ENCODE measurements at regions not wholly inside any gene's neighbourhood (a gene's known extent, or its start where the extent isn't known, plus 50 kb on each side); places are given as distances from the start of the nearest gene placed in this dataset.
"Not testable (repeated sequence)": the region's sequence is repeated elsewhere in the genome, so short reads cannot be mapped to it uniquely, and the experiment has no call there.

DNA sequence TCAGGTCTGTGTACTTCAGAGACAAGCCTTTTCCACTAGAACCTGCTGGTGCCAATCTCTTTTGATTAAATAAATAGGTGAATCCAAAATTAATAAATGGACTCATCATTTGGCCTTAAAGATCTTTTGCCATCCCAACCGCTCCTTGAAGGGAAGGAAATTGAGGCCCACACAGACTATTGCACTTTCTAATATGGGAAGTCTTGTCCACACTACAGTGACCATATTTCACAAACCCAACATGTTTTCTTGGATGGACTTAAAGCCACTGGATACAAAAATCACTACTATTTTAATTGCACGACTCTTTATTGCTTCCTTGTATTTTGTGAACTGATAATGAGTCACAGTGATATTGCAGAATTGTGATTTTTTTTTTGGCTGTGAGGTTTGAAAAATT is 135.0 kb downstream of the DIRAS2 start:
- DNase-seq: no peak

GRCh38 chr9:90508940-90509339 is 133.7 kb downstream of the DIRAS2 start:
- no peak for DNase-seq

DNA sequence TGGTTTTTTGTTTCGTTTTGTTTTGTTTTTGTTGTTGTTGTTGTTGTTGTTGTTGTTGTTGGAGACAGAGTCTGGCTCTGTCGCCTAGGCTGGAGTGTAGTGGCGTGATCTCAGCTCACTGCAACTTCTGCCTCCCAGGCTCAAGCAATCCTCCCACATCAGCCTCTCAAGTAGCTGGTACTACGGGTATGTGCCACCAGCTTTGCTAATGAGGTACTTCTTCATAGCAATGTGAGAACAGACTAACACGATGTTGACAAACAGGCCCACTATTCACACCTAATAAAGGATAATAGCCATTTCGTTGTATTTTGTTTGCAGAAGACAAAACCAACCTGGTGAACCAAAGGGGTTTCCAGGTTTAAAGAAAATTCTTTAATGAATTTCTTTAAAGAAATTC is 130.9 kb downstream of the DIRAS2 start:
- DNase-seq: no peak

GRCh38 chr9:90514877-90515276 is 127.7 kb downstream of the DIRAS2 start:
- peak; percentile 14 for DNase-seq

GRCh38 chr9:90515510-90515909 is 127.1 kb downstream of the DIRAS2 start:
- DNase-seq: peak; percentile 93

DNA sequence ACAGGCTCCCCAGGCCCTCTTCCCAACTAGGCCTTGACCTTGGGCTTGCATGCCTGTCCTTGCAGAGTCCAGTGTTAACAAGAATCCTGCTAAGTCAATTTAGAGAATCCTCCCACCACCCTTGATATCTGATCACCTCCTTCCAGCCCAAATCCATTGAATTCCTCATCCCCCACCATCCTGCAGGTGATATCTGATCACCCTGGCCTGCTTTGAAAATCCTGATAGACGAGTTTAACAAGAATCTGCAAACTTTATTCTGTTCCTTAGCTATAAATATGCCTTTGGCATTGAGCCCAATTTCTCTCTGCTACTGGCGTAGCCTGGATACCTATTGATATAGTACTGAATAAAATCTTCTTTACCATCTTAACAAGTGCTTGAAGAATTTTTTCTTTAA is 125.5 kb downstream of the DIRAS2 start:
- DNase-seq: no peak

DNA sequence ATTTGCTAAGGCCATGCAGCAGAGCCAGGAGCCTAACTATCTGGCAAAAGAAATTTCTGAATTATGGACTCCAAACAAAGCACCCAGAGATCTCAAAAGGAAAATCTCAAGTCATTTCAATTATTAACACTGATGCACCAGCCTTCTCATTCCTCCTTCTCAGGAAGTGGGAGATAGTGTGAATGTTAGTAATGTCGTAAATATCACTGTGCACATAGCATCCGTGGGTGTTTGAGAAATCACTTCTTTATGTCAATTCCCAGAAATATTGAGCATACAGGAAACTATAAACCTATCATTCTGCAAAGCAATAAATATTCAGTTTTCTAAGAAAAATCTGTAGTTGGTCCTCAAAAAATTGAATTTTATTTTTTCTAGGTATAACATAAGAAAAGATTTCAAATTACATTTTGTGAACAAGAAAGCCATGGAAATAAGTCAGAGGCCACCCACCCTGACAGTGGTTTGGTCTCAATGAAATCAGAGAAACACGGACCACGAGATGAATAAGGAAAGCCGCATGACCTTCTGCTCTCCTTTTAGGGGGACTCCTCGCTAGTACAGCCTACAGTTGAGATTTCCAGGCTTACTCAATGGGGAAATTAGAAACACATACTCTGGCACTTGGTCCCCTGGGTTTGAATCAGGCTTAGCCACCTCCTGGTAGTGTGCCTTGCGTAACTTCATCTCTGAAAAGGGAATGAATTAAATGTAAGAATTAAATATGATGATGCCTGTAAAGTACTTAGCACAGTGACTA is 120.6 kb downstream of the DIRAS2 start:
- DNase-seq: peak; percentile 88

DNA sequence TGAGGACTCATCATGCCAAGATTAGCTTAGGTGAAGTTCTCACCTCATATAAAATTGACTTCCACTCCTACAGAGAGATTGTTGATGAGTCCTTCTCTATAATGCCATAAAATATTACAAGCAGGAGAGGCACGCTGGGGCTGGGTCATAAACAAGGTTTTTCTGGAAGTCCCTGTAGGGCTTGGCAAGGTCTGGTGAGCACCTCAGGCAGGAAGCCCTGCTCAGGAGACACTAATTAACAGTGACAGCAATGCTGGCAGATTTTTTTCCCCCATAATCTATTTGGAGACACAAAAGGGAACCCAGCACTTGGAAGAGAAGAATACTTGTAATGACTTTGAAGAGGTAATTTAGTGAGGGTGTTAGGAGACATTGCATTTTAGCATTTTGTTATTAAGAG is 118.7 kb downstream of the DIRAS2 start:
- DNase-seq: no peak

GRCh38 chr9:90526386-90526785 is 116.2 kb downstream of the DIRAS2 start:
- no peak for DNase-seq

GRCh38 chr9:90536094-90536493 is 106.5 kb downstream of the DIRAS2 start:
- DNase-seq: not testable (repeated sequence)

DNA sequence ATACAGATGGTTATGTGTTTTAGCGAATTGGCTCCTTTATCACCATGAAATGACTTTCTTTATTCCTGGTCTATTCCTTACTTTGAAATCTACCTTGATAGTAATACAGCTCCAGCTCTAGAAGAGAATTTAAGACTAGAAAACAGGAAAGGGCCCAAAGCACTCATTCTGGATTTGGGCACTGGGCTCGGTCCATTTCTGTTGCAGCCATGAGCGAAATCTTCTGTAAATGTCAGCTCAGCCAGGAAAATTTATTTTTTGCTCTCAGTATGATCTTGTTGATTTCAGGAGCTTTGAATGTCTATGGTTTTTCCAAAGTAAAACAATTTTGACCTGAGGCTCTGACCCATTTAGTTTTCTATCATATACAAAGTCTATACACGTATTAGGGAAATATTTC is 104.1 kb downstream of the DIRAS2 start:
- no peak for DNase-seq

DNA sequence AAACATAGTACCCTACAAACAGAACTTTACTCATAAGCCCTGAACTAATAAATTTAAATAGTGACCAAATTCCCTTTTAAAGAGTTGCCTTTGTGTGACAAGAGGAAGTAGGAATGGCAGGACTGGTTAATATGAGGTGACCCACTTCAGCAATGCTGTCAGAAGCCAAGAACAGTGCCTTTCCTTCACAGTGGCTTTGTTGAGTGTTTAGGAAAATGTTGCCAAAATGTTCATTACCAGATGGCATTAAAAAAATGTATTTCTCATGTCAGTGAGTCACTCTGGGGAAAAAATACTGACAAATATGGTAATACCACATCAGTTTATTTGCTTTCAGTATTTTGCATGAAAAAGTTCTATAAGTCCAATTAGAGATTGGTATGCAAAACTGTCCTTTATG is 103.3 kb downstream of the DIRAS2 start:
- DNase-seq: no peak

GRCh38 chr9:90540734-90541133 is 101.9 kb downstream of the DIRAS2 start:
- no peak for DNase-seq

GRCh38 chr9:90544488-90544887 is 98.1 kb downstream of the DIRAS2 start:
- DNase-seq: no peak

- DNase-seq: peak; percentile 10
Observed at GRCh38 chr9:90546200-90546599, 96.4 kb downstream of the DIRAS2 start.

- DNase-seq: peak; percentile 9
Observed at GRCh38 chr9:90547896-90548295, 94.7 kb downstream of the DIRAS2 start.

DNA sequence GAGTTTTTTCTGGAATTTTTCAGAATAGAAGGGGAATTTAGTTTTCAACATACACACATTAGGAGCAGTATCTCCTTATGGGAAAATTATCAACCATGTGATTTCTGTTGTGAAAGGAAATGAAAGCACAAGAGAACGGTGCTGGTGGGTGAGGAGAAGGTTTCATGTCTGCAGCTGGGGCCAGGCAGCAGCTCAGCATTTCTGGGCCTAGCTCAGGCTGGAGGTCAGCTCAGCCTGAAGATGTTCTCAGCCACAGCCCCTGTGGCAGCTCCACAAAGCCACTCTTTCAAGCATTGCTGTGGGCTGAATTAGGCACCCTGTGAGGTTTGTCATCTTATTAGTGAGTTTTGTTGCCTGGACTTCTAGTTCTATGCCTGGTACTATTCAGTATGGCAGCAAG is 90.3 kb downstream of the DIRAS2 start:
- no peak for DNase-seq

GRCh38 chr9:90555351-90556057 is 87.1 kb downstream of the DIRAS2 start:
- no peak for DNase-seq

DNA sequence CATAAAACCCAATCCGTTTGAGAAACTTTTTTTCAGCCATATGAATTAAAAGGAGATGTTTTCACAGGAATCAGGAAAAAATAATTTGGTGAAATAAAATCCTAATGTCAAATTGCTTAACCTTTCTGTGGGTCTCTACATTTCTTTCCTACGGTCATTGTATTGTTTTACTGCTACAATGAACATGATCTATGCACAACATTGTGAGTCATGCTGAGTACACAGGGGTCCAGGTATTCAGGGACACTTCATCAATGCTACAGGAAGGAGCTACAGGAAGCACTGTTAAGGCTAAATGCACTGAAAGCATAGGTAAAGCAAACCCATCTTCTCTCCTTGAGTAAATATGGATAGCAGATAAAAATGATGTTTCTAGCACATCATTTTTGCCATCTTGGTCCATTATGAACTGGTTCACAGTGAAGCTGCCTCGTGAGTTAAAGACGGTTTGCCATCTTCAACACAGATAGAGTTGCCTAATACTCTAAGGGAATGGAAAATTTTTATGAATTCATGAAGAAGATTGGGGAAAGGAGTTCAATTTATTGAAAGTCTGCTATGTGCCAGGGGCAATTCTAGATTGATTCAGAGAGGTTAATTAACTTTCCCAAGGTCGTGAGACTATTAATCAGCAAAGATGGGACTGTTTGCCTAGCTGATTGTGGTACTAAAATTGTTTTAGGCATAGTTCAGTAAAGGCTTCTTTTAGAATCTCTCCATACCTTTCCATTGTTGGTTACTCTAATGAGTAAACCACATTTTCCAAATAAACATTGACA is 85.5 kb downstream of the DIRAS2 start:
- DNase-seq: no peak

DNA sequence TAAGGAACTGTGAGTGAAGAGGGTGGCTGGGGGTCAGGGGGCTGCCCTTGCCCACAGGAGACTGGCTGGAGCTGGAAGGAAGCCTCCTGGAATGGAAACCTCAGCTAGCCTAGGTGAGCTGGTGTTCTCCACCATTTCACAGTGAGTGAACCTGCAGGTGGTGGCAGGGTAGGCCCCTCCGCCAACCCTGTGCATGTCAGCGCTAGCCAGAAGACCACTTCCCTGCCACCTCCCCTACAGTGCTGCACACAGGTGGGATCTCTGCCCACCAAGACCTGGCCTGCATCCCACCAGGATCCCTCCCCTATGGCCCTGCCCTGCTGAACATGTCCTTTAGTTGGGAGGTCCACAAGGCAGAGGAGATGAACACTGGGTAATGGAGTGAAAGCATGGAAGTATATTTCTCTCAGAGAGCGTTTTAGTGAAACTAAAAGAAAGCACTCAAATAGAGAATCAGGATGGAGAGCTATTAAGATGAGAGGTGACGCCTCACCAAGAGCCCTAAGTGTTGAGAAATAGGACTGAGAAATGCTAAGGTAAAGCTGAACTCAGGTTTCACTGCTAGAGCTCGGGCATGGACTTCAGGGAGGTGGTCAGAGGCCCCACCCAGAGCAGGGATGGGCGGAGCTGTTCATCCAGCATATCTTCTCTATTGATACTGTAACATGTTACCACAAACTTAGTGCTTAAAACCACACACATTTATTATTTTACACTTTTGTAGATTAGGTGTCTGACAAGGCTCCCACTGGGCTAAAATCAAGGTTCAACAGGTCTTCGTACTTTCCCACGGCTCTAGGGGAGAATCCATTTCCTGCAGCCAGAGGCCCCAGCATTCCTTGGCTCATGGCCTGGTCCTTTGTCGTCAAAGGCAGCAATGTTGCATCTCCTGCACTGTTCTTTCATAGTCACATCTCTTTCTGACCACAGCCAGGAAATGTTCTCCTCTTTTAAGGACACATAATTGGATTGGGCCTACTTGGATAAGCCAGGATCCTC is 83.2 kb downstream of the DIRAS2 start:
- no peak for DNase-seq
